HG03442 (cell line): ENCODE measurements at regions not wholly inside any gene's neighbourhood (a gene's known extent, or its start where the extent isn't known, plus 50 kb on each side); places are given as distances from the start of the nearest gene placed in this dataset.
A peak's percentile ranks its signal among the peaks of the same experiment; 100 is the strongest.
"Not testable (repeated sequence)": the region's sequence is repeated elsewhere in the genome, so short reads cannot be mapped to it uniquely, and the experiment has no call there.

Experiments used
- ATAC-seq: cut with Tn5 transposase; IDR thresholded peaks from one replicate; pipeline ENCODE4 v1.9.1; 2021; ENCODE audit warnings: mild to moderate bottlenecking, moderate library complexity; ENCODE audit not compliant: unreplicated experiment

- no peak for ATAC-seq
Observed at GRCh38 chr4:167908816-167909215, 183.5 kb upstream of the ANXA10 start.

GRCh38 chr4:167912535-167912934 is 179.8 kb upstream of the ANXA10 start:
- ATAC-seq, result not testable (repeated sequence)

- ATAC-seq, result no peak
Observed at GRCh38 chr4:167918077-167918476, 174.3 kb upstream of the ANXA10 start.

GRCh38 chr4:167930166-167930565 is 162.2 kb upstream of the ANXA10 start:
- no peak for ATAC-seq

- no peak for ATAC-seq
Observed at GRCh38 chr4:167934216-167934615, 158.1 kb upstream of the ANXA10 start.

- ATAC-seq, result no peak
Observed at GRCh38 chr4:167939863-167940616, 152.3 kb upstream of the ANXA10 start.

- ATAC-seq, result peak; percentile 60
Observed at GRCh38 chr4:167943872-167944505, 148.3 kb upstream of the ANXA10 start.

GRCh38 chr4:167944721-167945120 is 147.6 kb upstream of the ANXA10 start:
- no peak for ATAC-seq

GRCh38 chr4:167955006-167955405 is 137.3 kb upstream of the ANXA10 start:
- ATAC-seq, result no peak

- ATAC-seq, result no peak
Observed at GRCh38 chr4:167956676-167957075, 135.7 kb upstream of the ANXA10 start.

GRCh38 chr4:167964766-167965373 is 127.5 kb upstream of the ANXA10 start:
- ATAC-seq, result no peak

- no peak for ATAC-seq
Observed at GRCh38 chr4:167966143-167966542, 126.2 kb upstream of the ANXA10 start.

- ATAC-seq, result no peak
Observed at GRCh38 chr4:167973513-167973912, 118.8 kb upstream of the ANXA10 start.

- ATAC-seq, result no peak
Observed at GRCh38 chr4:167985565-167985964, 106.8 kb upstream of the ANXA10 start.

- ATAC-seq, result no peak
Observed at GRCh38 chr4:167986044-167986443, 106.3 kb upstream of the ANXA10 start.

GRCh38 chr4:167987285-167987684 is 105.1 kb upstream of the ANXA10 start:
- no peak for ATAC-seq

GRCh38 chr4:167989815-167990214 is 102.5 kb upstream of the ANXA10 start:
- no peak for ATAC-seq

GRCh38 chr4:168008112-168008511 is 84.2 kb upstream of the ANXA10 start:
- ATAC-seq, result not testable (repeated sequence)

GRCh38 chr4:168019019-168019651 is 73.2 kb upstream of the ANXA10 start:
- no peak for ATAC-seq

- ATAC-seq, result no peak
Observed at GRCh38 chr4:168019921-168020320, 72.4 kb upstream of the ANXA10 start.

- no peak for ATAC-seq
Observed at GRCh38 chr4:168021666-168022065, 70.7 kb upstream of the ANXA10 start.

GRCh38 chr4:168028568-168028967 is 63.8 kb upstream of the ANXA10 start:
- ATAC-seq, result no peak
